ENCODE measurements at regions not wholly inside any gene's neighbourhood (a gene's known extent, or its start where the extent isn't known, plus 50 kb on each side); places are given as distances from the start of the nearest gene placed in this dataset.

- no peak for TF ChIP-seq CTCF (IDR thresholded peaks at IDR 0.05)
- TF ChIP-seq POLR2A (IDR thresholded peaks at IDR 0.05) = no peak
Measured at GRCh38 chr3:68662176-68662575, 270.2 kb downstream of the TAFA4 start.
